SK-N-SH (cell line): ENCODE measurements at regions not wholly inside any gene's neighbourhood (a gene's known extent, or its start where the extent isn't known, plus 50 kb on each side); places are given as distances from the start of the nearest gene placed in this dataset.

Experiments
- CTCF ChIA-PET: fragments of 300-600, 350-600 bp; formaldehyde crosslinking; extraction: SDS; loops from one replicate; lab custom pipeline; 2021; lab: Yijun Ruan, JAX
- POLR2A ChIA-PET: fragments of 350-600 bp; sonication (Branson Sonifier 250); formaldehyde crosslinking; extraction: SDS; loops from one replicate; lab custom pipeline; 2020; ENCODE audit warnings: antibody characterized with exemption, inconsistent platforms; lab: Yijun Ruan, JAX
- DNase-seq: peaks from one replicate; pipeline ENCODE4 v3.0.0; 2012
- H2AFZ ChIP-seq: fragments of 200-600 bp; sonication (generic); 2 replicates; pipeline ENCODE4 v1.8.1; 2016; ENCODE audit warnings: antibody characterized with exemption, mild to moderate bottlenecking, low read depth
- H3F3A ChIP-seq: fragments of 200-600 bp; sonication (generic); replicated peaks from 2 replicates; pipeline ENCODE3; 2016; ENCODE audit warnings: antibody characterized with exemption, mild to moderate bottlenecking; ENCODE audit not compliant: insufficient read depth
- H3K27ac ChIP-seq, 2 experiments: fragments of 200-500 bp in 1 of 2; fragments of 200-600 bp in 1 of 2; sonication (Bioruptor generic) in 1 of 2; sonication (generic), shearing (Covaris generic) in 1 of 2; 2 replicates each; pipeline versions ENCODE4 v1.5.1 to v1.6.1; 2014 to 2016; ENCODE audit warnings: low read depth in 2 of 2, inconsistent platforms in 1 of 2, low read length in 1 of 2, mild to moderate bottlenecking in 1 of 2, mixed read lengths in 1 of 2
- H3K27me3 ChIP-seq: fragments of 200-600 bp; sonication (generic), shearing (Covaris generic); 2 replicates; pipeline ENCODE4 v1.6.1; 2016; ENCODE audit warnings: mixed run types; ENCODE audit not compliant: insufficient read depth
- H3K36me3 ChIP-seq, 2 experiments: fragments of 200-500 bp in 1 of 2; fragments of 200-600 bp in 1 of 2; sonication (Bioruptor generic) in 1 of 2; sonication (generic) in 1 of 2; replicated peaks in 1 of 2; 2 replicates each; pipeline versions ENCODE3 to v1.5.1; 2014 to 2016; ENCODE audit warnings: low read length in 1 of 2, mild to moderate bottlenecking in 1 of 2; ENCODE audit not compliant: insufficient read depth in 2 of 2, control insufficient read depth in 1 of 2
- H3K4me1 ChIP-seq, 2 experiments: fragments of 200-500 bp in 1 of 2; fragments of 200-600 bp in 1 of 2; sonication (Bioruptor generic) in 1 of 2; sonication (generic), shearing (Covaris generic) in 1 of 2; 2 replicates each; pipeline versions ENCODE4 v1.5.1 to v1.6.1; 2014 to 2016; ENCODE audit warnings: low read depth in 1 of 2, low read length in 1 of 2, mixed run types in 1 of 2; ENCODE audit not compliant: insufficient read depth in 2 of 2, control insufficient read depth in 1 of 2
- H3K4me2 ChIP-seq: fragments of 200-600 bp; sonication (generic), shearing (Covaris generic); 2 replicates; pipeline ENCODE4 v1.6.1; 2017; ENCODE audit warnings: mixed run types
- H3K4me3 ChIP-seq, 2 experiments: fragments of 200-500 bp in 1 of 2; fragments of 200-600 bp in 1 of 2; sonication (Bioruptor generic) in 1 of 2; sonication (generic), shearing (Covaris generic) in 1 of 2; 2 replicates each; pipeline versions ENCODE4 v1.5.1 to v1.8.1; 2014 to 2016; ENCODE audit warnings: low read depth in 2 of 2, inconsistent platforms in 1 of 2, low read length in 1 of 2, mild to moderate bottlenecking in 1 of 2, mixed read lengths in 1 of 2, moderate library complexity in 1 of 2
- H3K79me2 ChIP-seq: fragments of 200-600 bp; sonication (generic); 2 replicates; pipeline ENCODE4 v1.8.1; 2017; ENCODE audit warnings: mild to moderate bottlenecking; ENCODE audit not compliant: insufficient read depth
- H3K9ac ChIP-seq: fragments of 200-600 bp; sonication (generic); 2 replicates; pipeline ENCODE4 v1.6.1; 2017; ENCODE audit warnings: mixed run types
- H3K9me2 ChIP-seq: fragments of 200-600 bp; sonication (generic); 2 replicates; pipeline ENCODE4 v1.6.1; 2017; ENCODE audit warnings: mixed run types
- H3K9me3 ChIP-seq: fragments of 200-600 bp; sonication (generic); 2 replicates; pipeline ENCODE4 v1.6.1; 2017; ENCODE audit warnings: mixed run types, mild to moderate bottlenecking, moderate library complexity
- H4K20me1 ChIP-seq: fragments of 200-600 bp; sonication (generic); 2 replicates; pipeline ENCODE4 v1.6.1; 2017; ENCODE audit warnings: mild to moderate bottlenecking, mixed run types; ENCODE audit not compliant: insufficient read depth
- ELF1 ChIP-seq: IDR thresholded peaks from 2 replicates; pipeline ENCODE4 v1.4.0; 2012
- EP300 ChIP-seq, 2 experiments: IDR thresholded peaks; 2 replicates each; pipeline versions ENCODE4 v1.4.0 to v1.6.1; 2012; ENCODE audit warnings: borderline replicate concordance in 1 of 2, low read depth in 1 of 2, low read length in 1 of 2
- EZH2phosphoT487 ChIP-seq: fragments of 200-600 bp; sonication (generic); IDR thresholded peaks from 2 replicates; pipeline ENCODE4 v1.6.1; 2017; ENCODE audit warnings: low read depth, mixed run types, mild to moderate bottlenecking, antibody characterized with exemption, moderate library complexity, borderline replicate concordance
- FOXJ3 ChIP-seq: sonication (generic); formaldehyde crosslinking; IDR thresholded peaks from 2 replicates; pipeline ENCODE4 v1.5.1; 2020; ENCODE audit warnings: mild to moderate bottlenecking, missing genetic modification reagents
- GABPA ChIP-seq: IDR thresholded peaks from 2 replicates; pipeline ENCODE4 v1.4.0; 2012; ENCODE audit warnings: low read depth, mild to moderate bottlenecking
- GATA2 ChIP-seq: sonication (generic); formaldehyde crosslinking; IDR thresholded peaks from 2 replicates; pipeline ENCODE4 v1.5.0; 2020; ENCODE audit warnings: mild to moderate bottlenecking, missing genetic modification reagents
- JUND ChIP-seq: IDR thresholded peaks from 2 replicates; pipeline ENCODE4 v1.4.0; 2012
- MEF2A ChIP-seq: IDR thresholded peaks from 2 replicates; pipeline ENCODE4 v1.4.0; 2012; ENCODE audit warnings: low read depth, borderline replicate concordance
- NRF1 ChIP-seq: IDR thresholded peaks from 2 replicates; pipeline ENCODE4 v1.6.1; 2012; ENCODE audit warnings: low read depth, mild to moderate bottlenecking, low read length
- POLR2AphosphoS5 ChIP-seq: IDR thresholded peaks from 2 replicates; pipeline ENCODE4 v1.6.1; 2012; ENCODE audit warnings: low read depth, low read length
- RFX5 ChIP-seq: IDR thresholded peaks from 2 replicates; pipeline ENCODE4 v1.6.1; 2012; ENCODE audit warnings: mild to moderate bottlenecking, improper control_type of control experiment, low read length
- RXRA ChIP-seq: IDR thresholded peaks from 2 replicates; pipeline ENCODE4 v1.4.0; 2012; ENCODE audit warnings: low read depth, mild to moderate bottlenecking, borderline replicate concordance
- SMC3 ChIP-seq: IDR thresholded peaks from 2 replicates; pipeline ENCODE4 v1.6.1; 2012; ENCODE audit warnings: low read depth, low read length, improper control_type of control experiment
- TCF12 ChIP-seq: IDR thresholded peaks from 2 replicates; pipeline ENCODE4 v1.4.0; 2012
- TEAD4 ChIP-seq: IDR thresholded peaks from 2 replicates; pipeline ENCODE4 v1.4.0; 2012; ENCODE audit warnings: mild to moderate bottlenecking, borderline replicate concordance; ENCODE audit not compliant: insufficient read depth
- YY1 ChIP-seq: IDR thresholded peaks from 2 replicates; pipeline ENCODE4 v1.4.0; 2012; ENCODE audit warnings: low read depth, mild to moderate bottlenecking
- WGBS: methylation state at CpG from one replicate; pipeline ENCODE4 v1.1.6; 2017; ENCODE audit warnings: low lambda C conversion rate; 5-methylcytosine and 5-hydroxymethylcytosine counted together
- TF ChIP-seq, protein P1 (sequence below): IDR thresholded peaks from 2 replicates; pipeline ENCODE4 v1.4.0; 2012; ENCODE audit warnings: low read depth, borderline replicate concordance
- TF ChIP-seq, protein P2 (sequence below): IDR thresholded peaks from 2 replicates; pipeline ENCODE4; 2012
- TF ChIP-seq, protein P3 (sequence below): fragments of 200-600 bp; sonication (generic); IDR thresholded peaks from 2 replicates; pipeline ENCODE4 v1.6.1; 2017; ENCODE audit warnings: antibody characterized with exemption, mild to moderate bottlenecking, moderate library complexity
- TF ChIP-seq, protein P4 (sequence below): IDR thresholded peaks from 2 replicates; pipeline ENCODE4 v1.6.1; 2012; ENCODE audit warnings: mild to moderate bottlenecking, low read depth, low read length, moderate library complexity
- TF ChIP-seq, protein P5 (sequence below): IDR thresholded peaks from 2 replicates; pipeline ENCODE4 v1.4.0; 2012; ENCODE audit warnings: low read depth, borderline replicate concordance
- TF ChIP-seq, protein P6 (sequence below): IDR thresholded peaks from 2 replicates; pipeline ENCODE4 v1.4.0; 2012; ENCODE audit warnings: low read depth

GRCh38 chr5:92849756-92850155 is 731.3 kb downstream of the NR2F1-AS1 start (continued):
- TF ChIP-seq TEAD4 (no peak), JUND (no peak), FOXJ3 (CRISPR knock-in tag) (no peak), GATA2 (CRISPR knock-in tag) (no peak), TCF12 (no peak), GABPA (no peak), EP300 (IDR thresholded peaks at IDR 0.05; ENCODE audit: borderline replicate concordance in 1 of 2, low read depth in 1 of 2, low read length in 1 of 2) (no peak), EZH2phosphoT487 (no peak)
- TF ChIP-seq, protein P1, sequence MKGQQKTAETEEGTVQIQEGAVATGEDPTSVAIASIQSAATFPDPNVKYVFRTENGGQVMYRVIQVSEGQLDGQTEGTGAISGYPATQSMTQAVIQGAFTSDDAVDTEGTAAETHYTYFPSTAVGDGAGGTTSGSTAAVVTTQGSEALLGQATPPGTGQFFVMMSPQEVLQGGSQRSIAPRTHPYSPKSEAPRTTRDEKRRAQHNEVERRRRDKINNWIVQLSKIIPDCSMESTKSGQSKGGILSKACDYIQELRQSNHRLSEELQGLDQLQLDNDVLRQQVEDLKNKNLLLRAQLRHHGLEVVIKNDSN, result no peak
- TF ChIP-seq, protein P2, sequence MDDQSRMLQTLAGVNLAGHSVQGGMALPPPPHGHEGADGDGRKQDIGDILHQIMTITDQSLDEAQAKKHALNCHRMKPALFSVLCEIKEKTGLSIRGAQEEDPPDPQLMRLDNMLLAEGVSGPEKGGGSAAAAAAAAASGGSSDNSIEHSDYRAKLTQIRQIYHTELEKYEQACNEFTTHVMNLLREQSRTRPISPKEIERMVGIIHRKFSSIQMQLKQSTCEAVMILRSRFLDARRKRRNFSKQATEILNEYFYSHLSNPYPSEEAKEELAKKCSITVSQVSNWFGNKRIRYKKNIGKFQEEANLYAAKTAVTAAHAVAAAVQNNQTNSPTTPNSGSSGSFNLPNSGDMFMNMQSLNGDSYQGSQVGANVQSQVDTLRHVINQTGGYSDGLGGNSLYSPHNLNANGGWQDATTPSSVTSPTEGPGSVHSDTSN, result no peak
- TF ChIP-seq, protein P3, sequence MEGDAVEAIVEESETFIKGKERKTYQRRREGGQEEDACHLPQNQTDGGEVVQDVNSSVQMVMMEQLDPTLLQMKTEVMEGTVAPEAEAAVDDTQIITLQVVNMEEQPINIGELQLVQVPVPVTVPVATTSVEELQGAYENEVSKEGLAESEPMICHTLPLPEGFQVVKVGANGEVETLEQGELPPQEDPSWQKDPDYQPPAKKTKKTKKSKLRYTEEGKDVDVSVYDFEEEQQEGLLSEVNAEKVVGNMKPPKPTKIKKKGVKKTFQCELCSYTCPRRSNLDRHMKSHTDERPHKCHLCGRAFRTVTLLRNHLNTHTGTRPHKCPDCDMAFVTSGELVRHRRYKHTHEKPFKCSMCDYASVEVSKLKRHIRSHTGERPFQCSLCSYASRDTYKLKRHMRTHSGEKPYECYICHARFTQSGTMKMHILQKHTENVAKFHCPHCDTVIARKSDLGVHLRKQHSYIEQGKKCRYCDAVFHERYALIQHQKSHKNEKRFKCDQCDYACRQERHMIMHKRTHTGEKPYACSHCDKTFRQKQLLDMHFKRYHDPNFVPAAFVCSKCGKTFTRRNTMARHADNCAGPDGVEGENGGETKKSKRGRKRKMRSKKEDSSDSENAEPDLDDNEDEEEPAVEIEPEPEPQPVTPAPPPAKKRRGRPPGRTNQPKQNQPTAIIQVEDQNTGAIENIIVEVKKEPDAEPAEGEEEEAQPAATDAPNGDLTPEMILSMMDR, result no peak

DNA sequence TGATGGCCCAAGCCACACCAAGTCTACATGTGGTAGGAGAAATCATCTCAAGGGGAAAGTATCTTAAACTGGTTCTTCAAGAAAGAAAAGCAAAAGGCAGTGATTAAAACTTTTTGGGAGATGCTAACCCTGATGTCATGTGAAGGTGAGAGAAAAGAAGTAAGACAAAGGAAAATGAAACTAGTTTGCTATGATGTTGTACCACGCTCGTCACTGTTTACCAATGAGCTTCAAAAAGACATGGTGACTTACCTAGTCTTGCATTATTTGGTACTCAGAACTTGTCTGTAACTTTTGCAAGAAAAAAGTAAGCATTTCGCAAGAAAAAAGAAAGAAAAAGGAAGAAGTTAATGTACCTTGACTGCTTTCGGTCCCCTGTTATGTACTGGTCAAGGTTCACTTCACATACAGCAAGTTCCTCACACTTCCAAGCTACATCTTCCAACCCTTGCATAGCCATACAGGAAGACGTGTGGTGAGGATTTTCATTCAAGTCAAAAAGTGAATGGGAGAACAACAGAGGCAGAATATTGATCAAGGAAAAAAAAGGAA is 739.3 kb downstream of the NR2F1-AS1 start:
- ChIA-PET CTCF (no interaction called here), POLR2A (no interaction called here)
- Histone ChIP-seq H4K20me1 (no peaks in the 10 kb centered on the region), H3K9me3 (no peaks in the 10 kb centered on the region), H3K4me2 (no peak overlapping the region), H3K9me2 (no peaks in the 10 kb centered on the region), H2AFZ (no peak overlapping the region), H3K4me1 (no peaks in the 10 kb centered on the region; a peak in 2 of 4 replicates), H3F3A (peaks cover 4% of the 10 kb centered on the region), H3K27ac (no peak overlapping the region), H3K36me3 (no peaks in the 10 kb centered on the region), H3K4me3 (no peak overlapping the region), H3K9ac (no peak overlapping the region), H3K79me2 (no peaks in the 10 kb centered on the region), H3K27me3 (no peaks in the 10 kb centered on the region)
- no peak for DNase-seq
- WGBS, result 84% methylated on average over 5 of the region's 5 CpGs
- TF ChIP-seq RXRA (no peak), MEF2A (no peak), YY1 (no peak), TEAD4 (no peak), NRF1 (no peak), TCF12 (no peak), SMC3 (no peak), POLR2AphosphoS5 (no peak), JUND (no peak), GABPA (no peak), ELF1 (no peak), EZH2phosphoT487 (no peak), RFX5 (no peak), EP300 (IDR thresholded peaks at IDR 0.05; ENCODE audit: borderline replicate concordance in 1 of 2, low read depth in 1 of 2, low read length in 1 of 2) (no peak)
- TF ChIP-seq, protein P4, sequence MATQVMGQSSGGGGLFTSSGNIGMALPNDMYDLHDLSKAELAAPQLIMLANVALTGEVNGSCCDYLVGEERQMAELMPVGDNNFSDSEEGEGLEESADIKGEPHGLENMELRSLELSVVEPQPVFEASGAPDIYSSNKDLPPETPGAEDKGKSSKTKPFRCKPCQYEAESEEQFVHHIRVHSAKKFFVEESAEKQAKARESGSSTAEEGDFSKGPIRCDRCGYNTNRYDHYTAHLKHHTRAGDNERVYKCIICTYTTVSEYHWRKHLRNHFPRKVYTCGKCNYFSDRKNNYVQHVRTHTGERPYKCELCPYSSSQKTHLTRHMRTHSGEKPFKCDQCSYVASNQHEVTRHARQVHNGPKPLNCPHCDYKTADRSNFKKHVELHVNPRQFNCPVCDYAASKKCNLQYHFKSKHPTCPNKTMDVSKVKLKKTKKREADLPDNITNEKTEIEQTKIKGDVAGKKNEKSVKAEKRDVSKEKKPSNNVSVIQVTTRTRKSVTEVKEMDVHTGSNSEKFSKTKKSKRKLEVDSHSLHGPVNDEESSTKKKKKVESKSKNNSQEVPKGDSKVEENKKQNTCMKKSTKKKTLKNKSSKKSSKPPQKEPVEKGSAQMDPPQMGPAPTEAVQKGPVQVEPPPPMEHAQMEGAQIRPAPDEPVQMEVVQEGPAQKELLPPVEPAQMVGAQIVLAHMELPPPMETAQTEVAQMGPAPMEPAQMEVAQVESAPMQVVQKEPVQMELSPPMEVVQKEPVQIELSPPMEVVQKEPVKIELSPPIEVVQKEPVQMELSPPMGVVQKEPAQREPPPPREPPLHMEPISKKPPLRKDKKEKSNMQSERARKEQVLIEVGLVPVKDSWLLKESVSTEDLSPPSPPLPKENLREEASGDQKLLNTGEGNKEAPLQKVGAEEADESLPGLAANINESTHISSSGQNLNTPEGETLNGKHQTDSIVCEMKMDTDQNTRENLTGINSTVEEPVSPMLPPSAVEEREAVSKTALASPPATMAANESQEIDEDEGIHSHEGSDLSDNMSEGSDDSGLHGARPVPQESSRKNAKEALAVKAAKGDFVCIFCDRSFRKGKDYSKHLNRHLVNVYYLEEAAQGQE, result no peak
- TF ChIP-seq, protein P5, sequence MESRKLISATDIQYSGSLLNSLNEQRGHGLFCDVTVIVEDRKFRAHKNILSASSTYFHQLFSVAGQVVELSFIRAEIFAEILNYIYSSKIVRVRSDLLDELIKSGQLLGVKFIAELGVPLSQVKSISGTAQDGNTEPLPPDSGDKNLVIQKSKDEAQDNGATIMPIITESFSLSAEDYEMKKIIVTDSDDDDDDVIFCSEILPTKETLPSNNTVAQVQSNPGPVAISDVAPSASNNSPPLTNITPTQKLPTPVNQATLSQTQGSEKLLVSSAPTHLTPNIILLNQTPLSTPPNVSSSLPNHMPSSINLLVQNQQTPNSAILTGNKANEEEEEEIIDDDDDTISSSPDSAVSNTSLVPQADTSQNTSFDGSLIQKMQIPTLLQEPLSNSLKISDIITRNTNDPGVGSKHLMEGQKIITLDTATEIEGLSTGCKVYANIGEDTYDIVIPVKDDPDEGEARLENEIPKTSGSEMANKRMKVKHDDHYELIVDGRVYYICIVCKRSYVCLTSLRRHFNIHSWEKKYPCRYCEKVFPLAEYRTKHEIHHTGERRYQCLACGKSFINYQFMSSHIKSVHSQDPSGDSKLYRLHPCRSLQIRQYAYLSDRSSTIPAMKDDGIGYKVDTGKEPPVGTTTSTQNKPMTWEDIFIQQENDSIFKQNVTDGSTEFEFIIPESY, result no peak
- TF ChIP-seq, protein P6, sequence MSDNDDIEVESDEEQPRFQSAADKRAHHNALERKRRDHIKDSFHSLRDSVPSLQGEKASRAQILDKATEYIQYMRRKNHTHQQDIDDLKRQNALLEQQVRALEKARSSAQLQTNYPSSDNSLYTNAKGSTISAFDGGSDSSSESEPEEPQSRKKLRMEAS, result no peak
